ENCODE measurements at regions not wholly inside any gene's neighbourhood (a gene's known extent, or its start where the extent isn't known, plus 50 kb on each side); places are given as distances from the start of the nearest gene placed in this dataset.

DNA sequence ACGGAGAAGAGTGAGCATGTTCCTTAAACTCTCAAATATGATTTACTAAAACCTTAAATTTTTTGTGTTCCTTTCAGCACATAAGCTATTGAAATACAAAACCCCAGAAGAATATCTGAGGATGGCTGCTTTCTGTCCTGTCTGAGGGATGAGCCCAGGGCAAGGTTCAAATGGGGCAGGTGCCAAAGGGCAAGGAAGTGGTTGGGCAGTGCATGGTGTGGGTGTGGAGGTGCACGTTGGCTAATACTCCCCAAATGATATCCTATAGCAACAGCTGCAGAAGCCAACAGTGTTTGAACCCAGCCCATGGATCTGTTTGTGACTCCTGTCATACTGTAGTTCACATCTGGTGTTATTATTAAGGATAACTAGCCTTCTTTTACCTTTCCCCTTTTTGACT is 183.0 kb downstream of the CDCA7 start:
- TF ChIP-seq, protein P1, sequence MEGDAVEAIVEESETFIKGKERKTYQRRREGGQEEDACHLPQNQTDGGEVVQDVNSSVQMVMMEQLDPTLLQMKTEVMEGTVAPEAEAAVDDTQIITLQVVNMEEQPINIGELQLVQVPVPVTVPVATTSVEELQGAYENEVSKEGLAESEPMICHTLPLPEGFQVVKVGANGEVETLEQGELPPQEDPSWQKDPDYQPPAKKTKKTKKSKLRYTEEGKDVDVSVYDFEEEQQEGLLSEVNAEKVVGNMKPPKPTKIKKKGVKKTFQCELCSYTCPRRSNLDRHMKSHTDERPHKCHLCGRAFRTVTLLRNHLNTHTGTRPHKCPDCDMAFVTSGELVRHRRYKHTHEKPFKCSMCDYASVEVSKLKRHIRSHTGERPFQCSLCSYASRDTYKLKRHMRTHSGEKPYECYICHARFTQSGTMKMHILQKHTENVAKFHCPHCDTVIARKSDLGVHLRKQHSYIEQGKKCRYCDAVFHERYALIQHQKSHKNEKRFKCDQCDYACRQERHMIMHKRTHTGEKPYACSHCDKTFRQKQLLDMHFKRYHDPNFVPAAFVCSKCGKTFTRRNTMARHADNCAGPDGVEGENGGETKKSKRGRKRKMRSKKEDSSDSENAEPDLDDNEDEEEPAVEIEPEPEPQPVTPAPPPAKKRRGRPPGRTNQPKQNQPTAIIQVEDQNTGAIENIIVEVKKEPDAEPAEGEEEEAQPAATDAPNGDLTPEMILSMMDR (IDR thresholded peaks at IDR 0.05), result no peak

DNA sequence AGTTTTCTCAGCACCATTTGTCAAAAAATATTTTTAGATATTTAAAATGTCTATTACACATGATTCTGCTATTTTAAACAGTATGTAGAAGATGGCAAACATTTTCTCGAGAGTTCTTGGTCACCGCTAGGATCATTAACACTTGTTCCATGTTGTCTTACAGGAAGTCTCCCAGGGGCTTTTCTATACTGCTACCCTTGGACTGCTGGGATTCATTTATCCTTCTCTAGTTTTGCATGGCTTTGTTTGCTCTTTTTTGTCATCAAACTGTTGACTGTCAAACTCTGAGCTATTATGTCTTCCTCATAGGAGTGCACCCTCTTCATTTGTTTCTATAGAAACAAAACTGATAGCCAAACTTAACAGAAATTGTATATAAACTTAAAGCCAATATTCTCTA is 184.9 kb downstream of the CDCA7 start:
- TF ChIP-seq, protein P1 (IDR thresholded peaks at IDR 0.05), result no peak

DNA sequence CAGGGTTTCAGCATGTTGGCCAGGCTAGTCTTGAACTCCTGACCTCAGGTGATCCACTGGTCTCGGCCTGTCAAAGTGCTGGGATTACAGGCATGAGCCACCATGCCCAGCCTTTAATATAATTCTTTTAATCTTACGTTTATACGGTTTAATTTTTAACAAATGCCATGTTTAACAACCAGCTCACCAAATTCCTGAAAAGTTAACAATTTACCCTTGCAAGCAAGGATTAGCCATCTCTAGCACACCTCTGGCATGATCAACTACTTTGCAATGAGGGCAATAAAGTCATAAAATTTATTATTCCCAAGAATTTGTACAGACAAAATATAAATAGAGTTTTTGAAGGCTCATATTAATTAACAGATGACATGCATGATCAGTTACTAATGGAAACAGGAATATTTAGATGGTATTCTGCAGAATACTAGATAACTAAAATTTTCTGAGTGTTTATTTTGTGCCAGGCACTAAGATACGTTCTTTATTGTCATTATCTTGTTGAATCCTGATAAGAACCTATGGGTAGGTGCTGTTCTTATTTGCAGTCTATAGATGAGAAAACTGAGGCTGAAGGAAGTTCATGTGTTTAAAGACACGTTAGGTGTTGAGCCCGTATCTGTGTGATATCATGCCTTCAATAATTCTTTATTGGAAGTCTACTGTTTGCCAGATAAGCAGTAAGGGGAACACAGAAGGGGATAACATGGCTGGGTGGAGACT is 190.1 kb downstream of the CDCA7 start:
- TF ChIP-seq, protein P1 (IDR thresholded peaks at IDR 0.05), result no peak

DNA sequence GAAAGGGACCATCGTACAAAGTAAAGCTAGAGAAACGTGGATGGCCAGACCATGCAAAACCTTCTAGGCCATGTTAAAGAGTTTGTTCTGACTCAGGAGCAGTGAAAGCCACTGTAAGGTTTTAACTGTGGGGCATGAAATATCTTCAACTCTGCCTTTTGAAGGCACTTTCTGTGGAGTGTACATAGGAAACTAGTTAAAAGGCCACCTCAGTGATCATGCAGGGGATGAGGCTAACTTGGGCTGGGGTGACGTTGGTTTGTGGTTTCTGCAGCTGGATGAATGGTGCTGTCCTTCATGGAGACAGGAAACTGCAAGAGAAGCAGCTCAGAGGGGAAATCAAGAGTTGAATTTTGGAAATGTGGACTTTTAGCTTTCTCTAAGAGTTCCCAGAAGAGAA is 190.7 kb downstream of the CDCA7 start:
- TF ChIP-seq, protein P1 (IDR thresholded peaks at IDR 0.05), result no peak

- TF ChIP-seq, protein P1 (IDR thresholded peaks at IDR 0.05), result no peak
These were observed 192.8 kb downstream of the CDCA7 start for GRCh38 chr2:173547499-173547898.

GRCh38 chr2:173550143-173550542 is 195.5 kb downstream of the CDCA7 start:
- TF ChIP-seq, protein P1 (IDR thresholded peaks at IDR 0.05), result no peak

DNA sequence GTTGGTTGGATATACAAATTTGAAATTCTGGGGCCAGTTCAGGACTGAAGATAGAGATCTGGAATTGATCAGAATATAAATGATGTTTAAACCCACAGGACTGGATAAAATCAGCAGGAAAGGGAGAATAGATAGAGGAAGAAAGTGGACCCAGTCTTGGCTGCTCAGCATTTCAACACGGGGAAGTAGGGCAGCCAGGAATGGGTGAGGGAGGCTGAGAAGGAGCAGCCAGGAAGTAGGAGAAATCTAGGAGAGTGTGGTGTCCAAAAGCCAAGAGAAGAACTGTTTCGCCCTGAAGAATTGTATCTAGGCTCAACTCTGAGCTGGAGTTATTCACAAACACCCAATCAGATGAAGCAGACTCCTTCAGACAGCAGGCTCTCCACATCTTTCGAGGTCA is 197.9 kb downstream of the CDCA7 start:
- TF ChIP-seq, protein P1 (IDR thresholded peaks at IDR 0.05), result no peak

GRCh38 chr2:173553593-173553992 is 198.9 kb downstream of the CDCA7 start:
- TF ChIP-seq, protein P1 (IDR thresholded peaks at IDR 0.05), result no peak
